ENCODE measurements at regions not wholly inside any gene's neighbourhood (a gene's known extent, or its start where the extent isn't known, plus 50 kb on each side); places are given as distances from the start of the nearest gene placed in this dataset.

DNA sequence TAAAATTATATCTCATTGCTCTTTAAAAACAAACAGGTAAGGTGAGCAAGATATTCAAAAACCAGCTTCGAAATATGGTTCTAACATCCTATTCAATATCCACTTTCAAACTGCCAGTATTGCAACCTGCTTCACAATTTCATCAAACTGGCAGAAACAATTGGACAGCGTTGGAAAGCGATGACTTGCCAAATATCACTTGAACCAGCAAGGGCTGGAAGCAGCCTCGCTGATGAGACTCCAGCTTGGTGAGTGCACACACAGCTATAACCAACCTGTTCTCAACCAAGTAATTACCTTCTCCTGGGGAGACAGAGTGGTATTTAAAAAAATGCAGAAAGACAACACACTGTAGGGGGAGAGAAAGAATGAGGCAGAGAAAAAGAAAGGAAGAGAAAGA is 155.8 kb upstream of the RAI2 start:
- DNase-seq: no peak
- Histone ChIP-seq H3K36me3 (no peaks in the 10 kb centered on the region), H3K9me3 (no peaks in the 10 kb centered on the region), H3K4me1 (no peaks in the 10 kb centered on the region), H3K4me3 (no peak overlapping the region), H3K27me3 (no peaks in the 10 kb centered on the region), H3K27ac (no peak overlapping the region)
- intact Hi-C loops (cut with DNase I; ENCODE audit: low total_unique reads): no loop called here
- no peak for TF ChIP-seq POLR2A (IDR thresholded peaks at IDR 0.05)

DNA sequence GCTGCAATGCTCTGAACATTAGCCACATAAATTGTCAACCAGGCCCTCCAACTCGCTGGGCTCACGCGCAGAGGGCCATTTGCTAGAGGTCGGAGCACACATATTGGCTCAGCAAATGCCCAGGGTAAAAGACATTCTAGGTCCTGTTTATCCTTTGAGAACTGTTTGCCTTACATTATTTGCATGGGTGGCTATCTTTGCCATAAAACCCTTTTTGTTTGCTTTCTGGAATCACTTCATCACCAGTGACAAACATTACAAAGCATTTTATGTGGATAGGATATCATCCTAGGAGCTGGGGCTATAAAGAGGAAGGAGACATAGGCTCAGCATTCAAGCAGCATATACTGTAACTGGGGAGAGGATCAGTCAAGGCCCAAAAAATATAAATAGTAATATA is 149.2 kb upstream of the RAI2 start:
- TF ChIP-seq POLR2A (IDR thresholded peaks at IDR 0.05): no peak
- TF ChIP-seq, protein P1, sequence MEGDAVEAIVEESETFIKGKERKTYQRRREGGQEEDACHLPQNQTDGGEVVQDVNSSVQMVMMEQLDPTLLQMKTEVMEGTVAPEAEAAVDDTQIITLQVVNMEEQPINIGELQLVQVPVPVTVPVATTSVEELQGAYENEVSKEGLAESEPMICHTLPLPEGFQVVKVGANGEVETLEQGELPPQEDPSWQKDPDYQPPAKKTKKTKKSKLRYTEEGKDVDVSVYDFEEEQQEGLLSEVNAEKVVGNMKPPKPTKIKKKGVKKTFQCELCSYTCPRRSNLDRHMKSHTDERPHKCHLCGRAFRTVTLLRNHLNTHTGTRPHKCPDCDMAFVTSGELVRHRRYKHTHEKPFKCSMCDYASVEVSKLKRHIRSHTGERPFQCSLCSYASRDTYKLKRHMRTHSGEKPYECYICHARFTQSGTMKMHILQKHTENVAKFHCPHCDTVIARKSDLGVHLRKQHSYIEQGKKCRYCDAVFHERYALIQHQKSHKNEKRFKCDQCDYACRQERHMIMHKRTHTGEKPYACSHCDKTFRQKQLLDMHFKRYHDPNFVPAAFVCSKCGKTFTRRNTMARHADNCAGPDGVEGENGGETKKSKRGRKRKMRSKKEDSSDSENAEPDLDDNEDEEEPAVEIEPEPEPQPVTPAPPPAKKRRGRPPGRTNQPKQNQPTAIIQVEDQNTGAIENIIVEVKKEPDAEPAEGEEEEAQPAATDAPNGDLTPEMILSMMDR (IDR thresholded peaks at IDR 0.05): no peak
- H3K36me3 ChIP-seq: no peaks in the 10 kb centered on the region
- H3K27ac ChIP-seq: no peak overlapping the region
- no peaks in the 10 kb centered on the region for H3K9me3 ChIP-seq
- no peak for DNase-seq
- H3K4me3 ChIP-seq: no peak overlapping the region
- no peaks in the 10 kb centered on the region for H3K27me3 ChIP-seq
- intact Hi-C loops (cut with DNase I; ENCODE audit: low total_unique reads): no loop called here
- no peaks in the 10 kb centered on the region for H3K4me1 ChIP-seq

DNA sequence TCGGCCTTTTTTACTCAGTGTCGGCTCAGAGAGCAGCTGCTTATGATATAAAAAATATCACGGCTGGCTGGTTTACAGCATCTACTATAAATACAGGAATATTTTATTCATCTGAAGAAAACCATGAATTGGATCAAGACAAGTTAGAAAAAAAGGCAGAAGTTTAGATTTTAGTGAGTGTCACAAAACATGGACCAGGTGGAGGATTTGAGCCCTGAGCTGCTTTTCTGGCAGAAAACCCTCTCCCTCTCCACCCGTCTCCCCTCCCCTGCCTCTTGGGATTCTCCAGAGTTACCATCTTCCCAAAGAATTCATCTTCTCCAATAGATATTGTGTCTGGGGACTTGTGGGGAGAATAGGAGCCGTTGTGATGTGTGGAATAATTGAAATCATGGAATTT is 142.8 kb upstream of the RAI2 start:
- Histone ChIP-seq H3K36me3 (no peaks in the 10 kb centered on the region), H3K4me3 (no peak overlapping the region), H3K27ac (no peak overlapping the region), H3K27me3 (no peaks in the 10 kb centered on the region), H3K9me3 (no peaks in the 10 kb centered on the region), H3K4me1 (no peaks in the 10 kb centered on the region)
- no peak for DNase-seq
- intact Hi-C loops (cut with DNase I; ENCODE audit: low total_unique reads): no loop called here
- TF ChIP-seq POLR2A (IDR thresholded peaks at IDR 0.05): no peak
- TF ChIP-seq, protein P1 (IDR thresholded peaks at IDR 0.05): no peak

DNA sequence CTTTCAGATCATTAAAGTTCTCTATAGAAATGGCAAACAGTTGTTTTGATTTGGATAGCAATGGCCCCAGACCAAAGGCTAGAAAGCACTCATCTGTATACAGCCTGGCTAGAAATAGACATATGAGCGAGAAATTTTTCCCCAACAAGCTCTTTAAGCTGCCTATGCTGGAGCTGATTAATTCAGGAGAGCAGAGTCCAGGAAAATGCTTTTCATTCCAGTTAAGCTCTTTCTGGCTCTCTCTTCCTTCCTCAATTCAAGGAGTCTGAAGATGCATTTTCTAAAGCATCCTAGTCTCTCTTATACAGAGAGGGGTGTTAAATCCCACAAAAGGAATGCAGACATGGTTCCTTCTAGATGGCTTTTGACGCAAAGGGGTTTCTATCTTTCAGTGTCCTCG is 141.7 kb upstream of the RAI2 start:
- Histone ChIP-seq H3K27me3 (no peaks in the 10 kb centered on the region), H3K4me1 (no peaks in the 10 kb centered on the region), H3K27ac (no peak overlapping the region), H3K9me3 (no peaks in the 10 kb centered on the region), H3K36me3 (no peaks in the 10 kb centered on the region), H3K4me3 (no peak overlapping the region)
- TF ChIP-seq POLR2A (IDR thresholded peaks at IDR 0.05): no peak
- DNase-seq: no peak
- intact Hi-C loops (cut with DNase I; ENCODE audit: low total_unique reads): no loop called here

DNA sequence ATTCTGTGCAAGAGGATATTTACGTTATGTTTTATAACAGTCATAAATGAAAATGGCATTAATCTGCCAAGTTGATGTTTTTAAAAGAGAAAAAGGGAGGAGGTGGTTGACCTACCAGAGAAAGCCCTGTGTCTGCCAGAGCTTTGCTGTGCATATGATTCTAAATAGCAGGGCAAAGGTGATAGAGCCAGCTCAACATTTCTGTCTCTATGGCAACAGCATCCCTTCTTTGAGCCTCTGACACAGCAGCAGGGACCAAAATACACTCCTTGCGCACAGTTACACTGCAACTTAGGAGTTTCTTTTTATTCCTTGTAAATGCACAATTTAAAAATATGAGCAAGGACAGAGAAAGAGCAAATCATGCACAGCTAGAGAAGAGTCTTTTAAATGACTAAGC is 133.3 kb upstream of the RAI2 start:
- H3K9me3 ChIP-seq: no peaks in the 10 kb centered on the region
- DNase-seq: peak in 1 of 2 donors; percentile 15
- H3K27ac ChIP-seq: no peak overlapping the region
- TF ChIP-seq, protein P1 (IDR thresholded peaks at IDR 0.05): no peak
- no peak for TF ChIP-seq POLR2A (IDR thresholded peaks at IDR 0.05)
- H3K4me1 ChIP-seq: no peaks in the 10 kb centered on the region
- intact Hi-C loops (cut with DNase I; ENCODE audit: low total_unique reads): no loop called here
- no peaks in the 10 kb centered on the region for H3K36me3 ChIP-seq
- H3K4me3 ChIP-seq: no peak overlapping the region
- no peaks in the 10 kb centered on the region for H3K27me3 ChIP-seq

DNA sequence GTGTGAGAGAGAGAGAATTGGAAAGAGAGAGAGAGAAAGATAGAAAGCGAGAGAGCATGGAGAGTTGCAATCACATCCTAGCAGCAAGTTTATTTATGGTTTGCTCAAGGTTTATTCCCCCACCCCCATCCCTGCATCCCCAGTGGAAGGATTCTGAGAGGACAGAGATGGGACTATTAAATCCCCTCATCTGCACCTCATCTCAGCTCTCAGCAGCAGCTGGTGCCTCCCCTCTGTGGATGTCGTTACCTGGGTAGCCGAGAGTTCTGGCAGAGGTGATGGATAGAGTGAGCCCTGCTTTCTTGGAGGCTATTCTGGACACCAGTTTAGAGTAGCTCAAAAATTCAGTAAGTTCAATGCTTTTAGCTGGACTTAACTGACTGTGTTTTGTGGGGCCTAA is 132.0 kb upstream of the RAI2 start:
- Histone ChIP-seq H3K4me3 (no peak overlapping the region), H3K27ac (no peak overlapping the region), H3K4me1 (no peaks in the 10 kb centered on the region), H3K36me3 (no peaks in the 10 kb centered on the region), H3K9me3 (no peaks in the 10 kb centered on the region), H3K27me3 (no peaks in the 10 kb centered on the region)
- no peak for DNase-seq
- intact Hi-C loops (cut with DNase I; ENCODE audit: low total_unique reads): no loop called here
- TF ChIP-seq, protein P1 (IDR thresholded peaks at IDR 0.05): no peak
- TF ChIP-seq POLR2A (IDR thresholded peaks at IDR 0.05): no peak

Measured in uterus (tissue), 3 donors.